ENCODE measurements at regions not wholly inside any gene's neighbourhood (a gene's known extent, or its start where the extent isn't known, plus 50 kb on each side); places are given as distances from the start of the nearest gene placed in this dataset.

- H3K9me3 ChIP-seq (ENCODE audit: control insufficient read depth in 4 of 4, low read length in 3 of 4): no peaks in the 10 kb centered on the region
These were observed 319.8 kb downstream of the GATA3 start for GRCh38 chr10:8374334-8374733.

More at GRCh38 chr10:8374334-8374733, 319.8 kb downstream of the GATA3 start:
- H3K4me1 ChIP-seq (ENCODE audit: control insufficient read depth in 4 of 4, insufficient read depth in 4 of 4, low read length in 3 of 4): no peaks in the 10 kb centered on the region
- no peak overlapping the region for H3K4me3 ChIP-seq (ENCODE audit: low read depth in 1 of 3, low read length in 3 of 3)
- H3K27me3 ChIP-seq (ENCODE audit: control insufficient read depth in 4 of 4, insufficient read depth in 4 of 4, low read length in 3 of 4): no peaks in the 10 kb centered on the region
- H3K9ac ChIP-seq (ENCODE audit: low read depth in 1 of 2, low read length in 2 of 2): no peak overlapping the region
- WGBS: 84% methylated on average over 6 of the region's 6 CpGs
- no peak overlapping the region for H3K27ac ChIP-seq (ENCODE audit: low read depth in 1 of 2, low read length in 2 of 2)
- DNase-seq (ENCODE audit: low spot score): no peak
- H3K36me3 ChIP-seq (ENCODE audit: control insufficient read depth in 4 of 4, insufficient read depth in 3 of 4, low read depth in 1 of 4, low read length in 3 of 4): no peaks in the 10 kb centered on the region
- TF ChIP-seq EGR1 (IDR thresholded peaks at IDR 0.05; ENCODE audit: low read depth in 2 of 2) (no peak), YY1 (IDR thresholded peaks at IDR 0.05) (no peak), CTCF (IDR thresholded peaks at IDR 0.05; ENCODE audit: low read depth, low read length, missing input control) (no peak), HNF4A (conservative IDR thresholded peaks at IDR 0.05) (no peak), RXRA (IDR thresholded peaks at IDR 0.05) (no peak), FOXA2 (IDR thresholded peaks at IDR 0.05) (no peak), TAF1 (conservative IDR thresholded peaks at IDR 0.05) (no peak), JUND (IDR thresholded peaks at IDR 0.05) (no peak), MAX (IDR thresholded peaks at IDR 0.05) (no peak), ATF3 (IDR thresholded peaks at IDR 0.05) (no peak), RAD21 (IDR thresholded peaks at IDR 0.05) (no peak), FOXA1 (IDR thresholded peaks at IDR 0.05) (no peak), NR2F2 (IDR thresholded peaks at IDR 0.05) (no peak), HNF4G (IDR thresholded peaks at IDR 0.05) (no peak), REST (IDR thresholded peaks at IDR 0.05) (no peak), ZBTB33 (IDR thresholded peaks at IDR 0.05) (no peak), GABPA (IDR thresholded peaks at IDR 0.05 in 1 of 2, conservative IDR thresholded peaks at IDR 0.05 in 1 of 2) (no peak), SP1 (IDR thresholded peaks at IDR 0.05) (no peak)
